Mammary epithelial cell (primary cell): ENCODE measurements at regions not wholly inside any gene's neighbourhood (a gene's known extent, or its start where the extent isn't known, plus 50 kb on each side); places are given as distances from the start of the nearest gene placed in this dataset.

ENCODE experiments used
- CTCF ChIP-seq, 2 donors: IDR thresholded peaks in 1 of 2; conservative IDR thresholded peaks in 1 of 2; 2 replicates each; pipeline ENCODE4 v1.5.1; 2011 to 2012; ENCODE audit warnings: inconsistent platforms in 2 of 2, low read length in 2 of 2, mild to moderate bottlenecking in 2 of 2, control low read depth in 1 of 2, low read depth in 1 of 2; ENCODE audit not compliant: insufficient read depth in 1 of 2; ENCODE audit errors: extremely low read depth in 1 of 2
- EZH2 ChIP-seq: IDR thresholded peaks from 2 replicates; pipeline ENCODE4 v1.6.1; 2012; ENCODE audit warnings: low read length, inconsistent platforms, borderline replicate concordance

GRCh38 chr13:29924482-29925350, 74.3 kb upstream of the UBL3 start:
- TF ChIP-seq CTCF (conservative IDR thresholded peaks at IDR 0.05 in 1 of 2, IDR thresholded peaks at IDR 0.05 in 1 of 2; ENCODE audit: extremely low read depth in 1 of 2, insufficient read depth in 1 of 2, low read depth in 1 of 2, low read length in 2 of 2) (no peak), EZH2 (no peak)
